ENCODE measurements at regions not wholly inside any gene's neighbourhood (a gene's known extent, or its start where the extent isn't known, plus 50 kb on each side); places are given as distances from the start of the nearest gene placed in this dataset.
A peak's percentile ranks its signal among the peaks of the same experiment; 100 is the strongest.
"Not testable (repeated sequence)": the region's sequence is repeated elsewhere in the genome, so short reads cannot be mapped to it uniquely, and the experiment has no call there.

DNA sequence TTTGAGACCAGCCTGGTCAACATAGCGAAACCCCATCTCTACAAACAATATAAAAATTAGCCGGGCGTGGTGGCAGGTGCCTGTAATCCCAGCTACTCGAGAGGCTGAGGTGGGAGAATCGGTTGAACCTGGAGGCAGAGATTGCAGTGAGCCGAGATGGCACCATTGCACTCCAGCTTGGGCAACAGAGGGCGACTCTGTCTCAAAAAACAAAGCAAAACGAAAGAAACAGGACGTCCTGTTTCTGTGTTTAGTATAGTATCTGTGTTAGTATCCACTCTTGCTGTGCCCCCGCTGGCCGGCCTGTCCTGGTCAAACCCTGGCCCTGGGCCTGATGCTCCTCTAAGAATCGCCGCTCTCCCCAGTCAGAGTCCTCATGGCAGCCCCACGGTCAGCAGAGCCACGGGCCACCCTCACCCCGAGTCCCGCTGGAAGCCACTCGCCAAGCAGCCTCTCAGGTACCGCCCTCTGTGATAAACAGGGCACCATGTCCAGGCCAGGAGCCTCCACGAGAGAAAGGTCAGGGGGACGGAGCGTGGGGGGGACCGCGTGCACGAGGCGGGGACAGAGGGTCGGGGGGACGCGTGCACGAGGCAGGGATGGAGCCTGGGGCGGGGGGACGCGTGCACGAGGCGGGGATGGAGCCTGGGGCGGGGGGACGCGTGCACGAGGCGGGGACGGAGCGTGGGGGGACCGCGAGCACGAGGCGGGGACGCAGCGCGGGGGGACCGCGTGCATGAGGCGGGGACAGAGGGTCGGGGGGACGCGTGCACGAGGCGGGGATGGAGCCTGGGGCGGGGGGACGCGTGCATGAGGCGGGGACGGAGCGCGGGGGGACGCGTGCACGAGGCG lies 384.5 kb downstream of the SMOC2 start:
- DNase-seq (ENCODE audit: low spot score): no peak

- peak; percentile 0 for DNase-seq (ENCODE audit: low spot score)
These were observed 382.6 kb downstream of the SMOC2 start for GRCh38 chr6:168823397-168824212.

DNA sequence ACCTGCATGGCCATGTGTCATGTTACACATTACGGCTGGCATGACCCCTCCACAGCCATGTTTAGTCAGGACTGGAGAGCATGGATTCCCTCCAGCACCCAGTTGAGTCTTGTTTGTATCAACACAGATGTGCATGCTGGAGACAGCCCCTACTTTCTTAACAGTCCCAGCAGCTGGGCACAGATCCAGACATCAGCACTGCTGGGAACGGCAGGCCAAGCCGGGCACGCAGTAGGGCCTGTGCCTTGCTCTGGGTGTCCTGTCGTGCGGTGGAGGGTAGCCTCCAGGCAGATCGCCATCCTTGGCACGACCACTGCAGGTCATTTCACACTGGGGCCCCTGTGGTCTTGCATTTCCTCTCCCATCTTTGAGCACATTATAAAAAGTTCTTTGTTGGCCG lies 381.4 kb downstream of the SMOC2 start:
- no peak for DNase-seq (ENCODE audit: low spot score)

DNA sequence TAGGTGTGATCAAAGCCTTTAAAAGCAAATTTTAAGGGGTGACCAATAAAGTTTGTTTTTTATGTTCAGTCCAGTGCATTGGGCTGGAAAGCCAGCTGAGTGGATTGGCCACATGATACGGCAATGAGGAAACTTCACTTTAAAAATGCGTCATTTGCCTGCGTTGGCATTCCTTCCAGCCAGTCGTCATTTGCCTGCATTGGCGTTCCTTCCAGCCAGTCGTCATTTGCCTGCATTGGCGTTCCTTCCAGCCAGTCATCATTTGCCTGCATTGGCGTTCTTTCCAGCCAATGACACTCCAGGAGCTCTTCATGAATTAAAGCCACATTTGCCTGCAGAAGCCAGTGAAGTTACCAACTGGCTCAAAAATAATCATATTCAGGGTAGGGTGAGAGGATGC lies 378.6 kb downstream of the SMOC2 start:
- DNase-seq (ENCODE audit: low spot score): no peak

DNA sequence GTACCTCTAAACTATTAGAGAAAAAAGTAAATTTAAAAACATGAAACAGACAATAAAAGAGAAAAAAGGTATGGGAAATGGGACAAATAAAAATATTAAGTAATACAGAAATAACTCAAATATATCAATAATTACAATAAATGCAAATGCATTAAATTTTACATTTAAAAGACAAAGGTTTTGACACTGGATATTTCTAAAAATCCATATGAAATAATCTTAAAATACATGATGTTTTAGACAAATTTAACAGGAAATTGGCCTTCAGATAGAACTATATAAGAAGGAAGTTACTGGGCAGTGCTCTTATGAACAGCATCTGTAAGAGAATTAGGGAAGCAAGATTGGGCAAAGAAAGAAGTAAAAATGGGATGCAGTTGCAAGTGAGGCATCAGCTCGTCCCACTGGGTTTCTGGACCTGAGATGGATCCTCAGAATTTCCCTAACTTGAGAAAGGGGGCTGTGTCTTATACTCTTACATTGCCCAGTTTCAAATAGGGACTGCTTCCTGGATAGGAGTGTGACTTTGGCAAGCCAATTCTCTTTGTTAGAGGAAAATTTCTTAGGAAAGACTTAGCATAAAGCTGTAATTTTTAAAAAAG lies 376.7 kb downstream of the SMOC2 start:
- DNase-seq (ENCODE audit: low spot score): no peak

DNA sequence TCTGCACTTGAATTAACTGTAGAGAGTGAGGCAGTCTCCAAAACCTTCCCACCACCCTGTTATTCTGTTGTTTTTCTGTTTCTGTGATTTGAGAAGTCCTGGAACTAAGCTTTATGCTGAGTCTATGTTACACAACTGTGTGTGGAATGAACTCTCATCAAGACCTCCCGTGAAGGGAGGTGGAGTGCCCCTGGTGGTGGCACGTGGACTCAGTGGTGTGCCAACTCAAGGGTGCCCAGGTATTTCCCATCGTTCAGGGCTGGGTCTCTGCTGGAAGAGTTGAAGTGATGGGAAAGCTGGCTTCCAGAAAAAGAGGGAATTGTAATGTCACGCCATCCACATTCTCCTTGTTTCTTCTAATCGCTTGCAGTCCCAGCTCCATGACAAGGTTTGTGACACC lies 374.2 kb downstream of the SMOC2 start:
- DNase-seq (ENCODE audit: low spot score): no peak

DNA sequence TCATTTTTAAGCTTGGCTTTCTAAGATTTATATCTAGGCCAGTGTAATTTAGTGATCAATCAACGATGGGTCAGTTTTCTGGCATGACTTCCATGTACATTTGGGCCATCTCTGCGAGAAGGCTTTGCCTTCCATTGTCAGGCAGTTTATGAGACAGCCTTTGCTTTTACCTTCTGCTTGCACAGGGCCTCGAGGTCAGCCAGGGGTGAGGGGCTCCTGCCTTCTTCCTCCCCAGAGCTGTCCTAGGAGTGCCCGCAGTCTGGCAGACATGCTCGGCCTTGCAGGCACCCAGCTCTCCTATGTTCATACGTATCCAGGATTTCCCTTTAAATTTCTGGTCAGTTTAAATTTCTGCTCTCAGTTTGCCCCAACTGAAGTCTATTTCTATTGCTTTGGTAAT lies 367.2 kb downstream of the SMOC2 start:
- no peak for DNase-seq (ENCODE audit: low spot score)

DNA sequence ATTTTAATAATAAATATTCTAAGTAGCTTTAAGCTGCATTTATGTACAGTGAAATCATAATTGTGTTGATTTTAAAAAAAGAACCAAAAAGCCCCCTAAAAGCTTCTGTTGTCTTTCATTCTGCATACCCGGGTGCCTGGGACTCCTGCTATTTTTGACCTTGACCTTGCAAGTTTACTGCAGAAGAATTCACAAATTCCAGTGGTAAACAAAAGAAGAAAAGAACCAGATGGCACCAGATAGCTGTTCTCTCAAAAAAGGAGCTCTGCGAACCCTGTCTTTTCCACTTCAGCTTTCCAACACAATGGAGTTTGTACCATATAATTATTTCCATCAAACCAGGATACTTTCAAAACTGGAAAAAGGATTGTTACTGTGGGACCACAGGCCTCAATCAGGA lies 363.3 kb downstream of the SMOC2 start:
- DNase-seq (ENCODE audit: low spot score): no peak

DNA sequence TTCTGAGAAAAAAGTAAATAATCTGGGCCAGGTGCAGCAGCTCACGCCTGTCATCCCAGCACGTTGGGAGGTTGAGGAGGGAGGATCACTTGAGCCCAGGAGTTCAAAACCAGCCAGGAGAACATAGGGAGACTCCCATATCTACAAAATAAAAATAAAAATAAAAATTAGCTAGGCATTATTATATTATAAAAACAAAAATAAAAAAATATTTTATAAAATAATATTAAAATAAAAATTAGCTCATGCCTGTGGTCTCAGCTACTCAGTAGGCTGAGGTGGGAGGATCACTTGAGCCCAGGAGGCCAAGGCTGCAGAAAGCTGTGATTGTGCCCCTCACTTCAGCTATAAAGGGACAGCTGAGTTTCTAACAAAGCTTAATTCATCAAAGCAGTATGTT lies 362.9 kb downstream of the SMOC2 start:
- DNase-seq (ENCODE audit: low spot score): no peak

- DNase-seq (ENCODE audit: low spot score): no peak
These were observed 358.1 kb downstream of the SMOC2 start for GRCh38 chr6:168799067-168799466.

DNA sequence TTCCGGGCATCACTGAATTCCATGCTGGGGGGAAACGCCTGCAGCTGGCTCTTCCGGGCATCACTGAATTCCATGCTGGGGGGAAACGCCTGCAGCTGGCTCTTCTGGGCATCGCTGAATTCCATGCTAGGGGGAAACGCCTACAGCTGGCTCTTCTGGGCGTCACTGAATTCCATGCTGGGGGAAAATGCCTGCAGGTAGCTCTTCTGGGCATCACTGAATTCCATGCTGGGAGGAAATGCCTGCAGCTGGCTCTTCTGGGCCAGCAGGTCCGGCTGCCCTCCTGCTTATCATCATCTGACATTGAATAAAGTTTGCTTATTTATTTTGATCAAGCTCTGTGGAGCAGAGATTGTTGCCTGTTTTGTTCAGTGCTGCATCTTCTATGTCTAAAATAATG lies 355.1 kb downstream of the SMOC2 start:
- DNase-seq (ENCODE audit: low spot score): no peak

DNA sequence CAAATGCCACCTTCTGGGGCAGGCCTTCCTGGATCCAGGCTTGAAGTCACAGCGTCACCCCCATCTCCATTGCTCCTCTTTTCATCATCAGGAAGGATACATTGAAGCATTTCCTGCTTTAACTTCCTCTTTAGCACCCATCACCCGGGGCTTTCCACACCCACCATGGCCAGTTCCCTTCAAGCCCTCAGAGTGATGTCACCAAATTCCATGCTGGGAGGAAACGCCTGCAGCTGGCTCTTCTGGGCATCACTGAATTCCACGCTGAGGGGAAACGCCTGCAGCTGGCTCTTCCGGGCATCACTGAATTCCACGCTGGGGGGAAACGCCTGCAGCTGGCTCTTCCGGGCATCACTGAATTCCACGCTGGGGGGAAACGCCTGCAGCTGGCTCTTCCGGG lies 354.6 kb downstream of the SMOC2 start:
- not testable (repeated sequence) for DNase-seq (ENCODE audit: low spot score)

- no peak for DNase-seq (ENCODE audit: low spot score)
These were observed 353.5 kb downstream of the SMOC2 start for GRCh38 chr6:168794491-168794890.

DNA sequence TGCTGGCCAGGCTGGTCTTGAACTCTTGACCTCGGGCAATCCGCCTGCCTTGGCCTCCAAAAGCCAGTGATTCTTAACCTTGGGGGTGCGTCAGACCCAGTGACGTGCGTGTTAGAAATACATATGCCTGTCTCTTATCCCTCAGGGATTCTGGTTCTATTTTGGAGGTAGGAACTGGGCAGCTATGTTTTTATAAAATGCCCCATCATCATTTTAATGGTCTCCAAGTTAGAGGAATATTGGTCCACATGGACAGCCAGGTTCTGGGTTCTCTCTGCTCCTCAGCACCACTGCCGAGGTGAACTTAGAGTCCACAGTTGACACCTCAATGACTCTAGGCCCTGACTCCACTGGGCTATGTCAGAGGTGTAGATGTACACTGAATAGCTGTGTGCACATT lies 352.7 kb downstream of the SMOC2 start:
- no peak for DNase-seq (ENCODE audit: low spot score)

GRCh38 chr6:168791917-168792316 lies 350.9 kb downstream of the SMOC2 start:
- DNase-seq (ENCODE audit: low spot score): no peak

GRCh38 chr6:168789699-168790098 lies 348.7 kb downstream of the SMOC2 start:
- DNase-seq (ENCODE audit: low spot score): no peak

- no peak for DNase-seq (ENCODE audit: low spot score)
These were observed 344.9 kb downstream of the SMOC2 start for GRCh38 chr6:168785720-168786511.

- DNase-seq (ENCODE audit: low spot score): no peak
These were observed 343.4 kb downstream of the SMOC2 start for GRCh38 chr6:168784426-168784825.

DNA sequence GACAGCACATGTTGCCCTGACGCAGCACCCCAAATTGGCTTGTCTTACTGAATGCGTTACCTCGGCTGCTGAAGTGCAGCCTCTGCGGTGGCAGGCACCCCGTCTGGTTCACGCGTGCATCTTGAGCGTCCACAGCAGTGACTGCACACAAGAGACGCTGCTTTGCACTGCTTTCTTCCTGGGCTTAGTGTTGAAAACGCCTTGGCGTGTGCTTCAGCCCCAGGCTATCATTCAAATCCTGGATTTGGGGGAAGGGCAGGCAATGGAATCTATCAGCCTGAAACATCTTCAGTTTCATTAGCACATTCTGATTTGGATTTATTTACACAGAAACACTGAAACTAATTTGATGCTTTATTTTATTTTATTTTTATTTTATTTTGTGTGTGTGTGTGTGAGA lies 342.7 kb downstream of the SMOC2 start:
- no peak for DNase-seq (ENCODE audit: low spot score)

DNA sequence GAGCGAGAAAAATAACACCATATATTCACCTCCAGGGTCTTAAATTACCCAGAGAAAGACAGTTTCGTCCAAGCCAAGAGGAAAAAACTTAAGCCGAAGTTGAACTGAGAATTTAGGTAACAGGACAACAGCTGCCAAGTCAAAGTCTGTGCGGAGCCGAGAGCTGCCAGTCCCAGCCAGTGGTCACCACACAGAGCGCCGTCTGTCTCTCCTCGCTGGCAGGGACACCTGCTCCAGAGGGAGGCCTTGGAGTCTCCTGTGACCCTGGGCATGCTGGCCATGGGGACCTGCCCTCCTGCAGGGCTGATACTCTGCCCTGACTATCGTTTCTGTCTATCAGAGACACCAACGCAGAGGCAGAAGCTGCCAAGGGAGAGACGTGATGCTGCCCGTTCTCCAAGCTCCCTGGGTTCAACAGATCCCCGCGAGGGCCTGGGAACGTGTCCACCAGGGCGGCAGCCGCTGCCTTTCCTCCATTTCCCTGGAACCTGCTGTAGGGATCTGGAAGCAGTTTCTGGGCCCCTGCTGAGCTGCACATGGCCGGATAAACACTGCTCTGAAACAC lies 341.3 kb downstream of the SMOC2 start:
- no peak for DNase-seq (ENCODE audit: low spot score)

DNA sequence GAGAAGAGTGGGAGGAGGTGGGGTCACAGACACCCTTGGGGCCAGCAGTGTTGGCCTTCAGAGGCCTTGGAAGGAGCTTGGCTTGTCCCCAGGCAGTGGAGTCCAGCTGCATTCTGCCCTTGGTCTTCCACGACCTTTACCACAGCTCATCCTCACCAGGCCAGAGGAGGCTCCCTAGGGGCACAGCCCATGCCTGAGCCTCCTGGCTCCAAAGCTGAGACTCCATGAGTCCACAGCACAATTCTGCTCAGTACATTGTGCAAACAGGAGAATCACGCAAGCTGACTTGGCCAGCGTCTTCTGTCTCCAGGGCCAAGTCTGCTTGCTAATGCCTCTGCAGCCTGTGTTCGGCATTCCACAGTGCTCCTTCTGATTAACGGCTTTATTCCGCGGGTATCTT lies 337.2 kb downstream of the SMOC2 start:
- no peak for DNase-seq (ENCODE audit: low spot score)

GRCh38 chr6:168774381-168774780 lies 333.4 kb downstream of the SMOC2 start:
- DNase-seq (ENCODE audit: low spot score): no peak
